Hematopoietic multipotent progenitor cell treated with erythropoietin and hydrocortisone succinate and interleukin-3 and kit ligand, for 15 days (in vitro differentiated cells): ENCODE measurements at regions not wholly inside any gene's neighbourhood (a gene's known extent, or its start where the extent isn't known, plus 50 kb on each side); places are given as distances from the start of the nearest gene placed in this dataset.

Experiments used
- DNase-seq: peaks from one replicate; pipeline ENCODE4 v3.0.0-alpha.2; 2015; ENCODE audit warnings: low spot score

DNA sequence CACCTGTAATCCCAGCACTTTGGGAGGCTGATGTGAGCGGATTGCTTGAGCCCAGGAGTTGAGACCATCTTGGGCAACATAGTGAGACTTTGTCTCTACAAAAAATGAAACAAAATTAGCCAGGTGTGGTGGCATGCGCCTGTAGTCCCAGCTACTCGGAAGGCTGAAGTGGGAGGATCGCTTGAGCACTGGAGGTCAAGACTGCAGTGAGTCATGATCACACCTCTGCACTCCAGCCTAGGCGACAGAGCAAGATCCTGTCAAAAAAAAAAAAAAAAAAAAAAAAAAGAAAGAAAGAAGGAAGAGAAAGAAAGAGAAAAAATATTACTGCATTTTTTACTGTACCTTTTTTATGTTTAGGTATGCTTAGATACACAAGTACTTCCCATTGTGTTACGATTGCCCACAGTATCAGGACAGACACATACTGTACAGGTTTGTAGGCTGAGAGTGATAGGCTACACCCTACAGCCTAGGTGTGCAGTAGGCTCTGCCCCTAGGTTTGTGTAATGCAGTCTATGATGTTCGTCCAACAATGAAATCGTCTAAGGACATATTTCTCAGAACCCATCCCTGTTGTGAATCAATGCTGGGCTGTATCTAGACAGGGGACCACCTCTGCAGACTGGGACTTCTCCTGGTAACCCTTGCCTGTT is 160.4 kb upstream of the PWP1 start:
- DNase-seq = no peak

GRCh38 chr12:107525719-107526554 is 159.7 kb upstream of the PWP1 start:
- no peak for DNase-seq

GRCh38 chr12:107526555-107527180 is 158.9 kb upstream of the PWP1 start:
- no peak for DNase-seq

DNA sequence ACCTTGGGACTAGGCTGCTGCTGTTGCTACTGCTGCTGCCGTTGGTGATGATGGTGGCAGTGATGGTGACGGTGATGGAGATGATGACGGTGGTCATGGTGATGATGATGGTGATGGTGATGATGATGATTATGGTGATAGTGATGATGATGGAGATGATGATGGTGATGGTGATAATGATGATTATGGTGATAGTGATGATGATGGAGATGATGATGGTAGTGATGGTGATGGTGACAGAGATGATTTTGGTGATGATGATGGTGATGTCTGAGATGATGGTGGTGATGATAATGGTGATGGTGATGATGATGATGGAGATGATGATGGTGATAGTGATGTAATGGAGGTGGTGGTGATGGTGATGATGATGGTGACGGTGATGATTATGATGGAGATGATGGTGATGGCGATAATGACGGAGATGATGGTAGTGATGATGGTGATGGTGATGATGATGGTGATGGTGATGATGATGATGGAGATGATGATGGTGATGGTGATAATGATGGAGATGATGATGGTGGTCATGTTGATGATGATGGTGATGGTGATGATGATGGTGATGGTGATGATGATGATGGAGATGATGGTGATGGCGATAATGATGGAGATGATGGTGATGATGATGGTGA is 156.8 kb upstream of the PWP1 start:
- DNase-seq = no peak

- no peak for DNase-seq
Measured at GRCh38 chr12:107529991-107530390, 155.6 kb upstream of the PWP1 start.

DNA sequence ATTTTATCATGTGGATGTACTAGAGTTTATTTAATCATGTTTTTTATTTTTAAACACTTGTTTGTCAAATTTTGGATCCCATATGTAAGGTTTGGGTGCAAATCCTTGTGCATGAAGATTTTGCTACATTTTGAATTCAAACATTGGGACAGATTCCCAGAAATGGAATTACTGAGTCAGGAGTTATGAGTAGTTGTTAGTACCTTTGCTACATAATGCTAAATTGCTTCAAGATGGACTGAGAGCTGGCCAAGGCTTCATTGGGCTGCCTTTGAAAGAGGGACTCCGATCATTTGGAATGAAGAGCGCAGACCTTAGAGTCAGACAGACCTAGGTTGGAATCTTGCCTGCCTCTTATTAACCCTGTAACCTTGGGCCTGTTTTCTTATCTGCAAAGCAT is 154.9 kb upstream of the PWP1 start:
- no peak for DNase-seq

DNA sequence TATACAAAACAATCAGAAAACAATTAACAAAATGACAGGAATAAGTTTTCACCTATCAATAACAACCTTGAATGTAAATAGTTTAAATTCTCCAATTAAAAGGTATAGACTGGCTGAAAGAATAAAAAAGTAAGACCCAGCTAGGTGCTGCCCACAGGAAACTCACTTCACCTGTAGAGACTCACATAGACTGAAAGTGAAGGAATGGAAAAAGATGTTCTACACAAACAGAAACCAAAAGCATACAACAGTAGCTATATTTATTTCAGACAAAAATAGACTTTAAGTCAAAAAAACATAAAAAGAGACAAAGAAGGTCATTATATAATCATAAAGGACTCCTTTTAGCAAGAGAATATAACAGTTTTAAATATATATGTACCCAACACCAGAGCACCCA is 152.4 kb upstream of the PWP1 start:
- DNase-seq = no peak

DNA sequence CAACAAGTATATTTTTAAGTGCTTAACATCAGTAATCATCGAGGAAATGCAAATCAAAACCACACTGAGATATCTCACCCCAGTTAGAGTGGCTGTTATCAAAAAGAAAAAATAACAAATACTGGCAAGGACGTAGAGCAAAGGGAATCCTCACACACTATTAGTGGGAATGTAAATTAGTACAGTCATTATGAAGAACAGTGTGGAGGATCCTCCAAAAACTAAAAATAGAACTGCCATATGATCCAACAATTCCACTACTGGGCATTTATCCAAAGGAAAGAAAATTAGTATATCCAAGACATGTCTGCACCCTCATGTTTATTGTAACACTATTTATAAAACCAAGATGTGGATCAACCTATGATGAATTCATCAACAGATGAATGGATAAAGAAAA is 149.0 kb upstream of the PWP1 start:
- no peak for DNase-seq

DNA sequence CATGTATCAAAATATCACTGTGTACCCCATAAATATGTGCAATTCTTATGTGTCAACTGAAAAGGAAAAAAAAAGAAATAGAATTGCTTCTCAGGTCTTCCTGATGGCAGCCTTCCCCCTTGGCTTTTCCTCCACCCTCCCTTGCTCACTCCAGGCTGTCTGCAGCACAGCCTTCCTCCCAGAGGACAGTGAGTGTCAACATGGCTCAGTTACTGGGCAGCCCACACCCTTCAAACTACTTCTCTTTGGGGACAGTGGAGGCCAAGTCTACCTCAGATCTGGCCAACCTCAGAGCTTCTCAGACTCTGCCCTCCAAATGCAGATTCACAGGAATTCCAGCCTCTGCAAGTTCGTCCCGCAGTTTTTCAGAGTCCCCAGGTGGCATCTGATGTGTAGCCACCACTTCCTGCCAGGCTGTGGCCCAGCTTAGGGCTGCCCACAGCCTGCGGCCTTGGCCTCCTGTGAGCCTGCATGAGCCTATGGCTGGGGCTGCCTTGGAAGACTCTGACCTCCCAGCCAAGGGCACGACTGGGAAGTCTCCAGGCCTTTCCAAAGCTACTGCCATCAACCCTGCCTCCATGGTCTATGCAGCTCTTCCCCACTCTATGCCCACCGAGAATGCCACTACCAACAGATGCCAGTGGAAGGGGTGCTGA is 148.0 kb upstream of the PWP1 start:
- DNase-seq = no peak

- no peak for DNase-seq
Measured at GRCh38 chr12:107539196-107539939, 146.2 kb upstream of the PWP1 start.

DNA sequence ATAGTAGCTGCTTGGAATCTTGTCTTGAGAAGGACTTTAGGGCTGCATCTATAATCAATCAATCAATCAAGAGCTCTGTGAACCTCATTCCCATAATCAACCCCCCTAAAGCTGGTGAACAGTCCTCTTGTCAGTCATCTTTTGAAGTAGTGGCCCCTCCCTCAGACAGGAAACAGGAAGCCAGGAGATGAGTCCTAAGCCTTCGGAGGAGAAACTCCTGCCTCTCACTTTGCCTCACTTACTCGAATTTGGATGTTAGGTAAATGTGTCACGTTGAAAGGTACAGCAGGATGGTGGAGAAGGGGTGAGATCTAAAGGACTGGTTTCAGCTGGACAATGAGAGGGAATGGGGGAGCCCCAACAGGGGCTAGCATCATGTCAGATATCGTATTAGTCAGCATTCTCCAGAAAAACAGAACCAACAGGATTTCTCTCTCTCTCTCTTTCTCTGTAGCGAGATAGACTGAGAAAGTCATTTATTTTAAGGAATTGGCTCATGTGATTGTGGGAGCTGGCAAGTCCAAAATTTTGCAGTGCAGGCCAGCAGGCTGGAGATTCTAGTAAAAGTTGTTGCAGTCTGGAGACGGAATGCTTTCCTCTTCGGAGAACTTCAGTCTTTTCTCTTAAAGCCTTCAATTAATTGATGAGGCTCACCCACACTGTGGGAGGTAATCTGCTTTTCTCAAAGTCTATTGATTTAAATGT is 144.4 kb upstream of the PWP1 start:
- no peak for DNase-seq

GRCh38 chr12:107543416-107543815 is 142.2 kb upstream of the PWP1 start:
- no peak for DNase-seq

GRCh38 chr12:107543841-107544240 is 141.8 kb upstream of the PWP1 start:
- DNase-seq = no peak

- no peak for DNase-seq
Measured at GRCh38 chr12:107544937-107545336, 140.7 kb upstream of the PWP1 start.

DNA sequence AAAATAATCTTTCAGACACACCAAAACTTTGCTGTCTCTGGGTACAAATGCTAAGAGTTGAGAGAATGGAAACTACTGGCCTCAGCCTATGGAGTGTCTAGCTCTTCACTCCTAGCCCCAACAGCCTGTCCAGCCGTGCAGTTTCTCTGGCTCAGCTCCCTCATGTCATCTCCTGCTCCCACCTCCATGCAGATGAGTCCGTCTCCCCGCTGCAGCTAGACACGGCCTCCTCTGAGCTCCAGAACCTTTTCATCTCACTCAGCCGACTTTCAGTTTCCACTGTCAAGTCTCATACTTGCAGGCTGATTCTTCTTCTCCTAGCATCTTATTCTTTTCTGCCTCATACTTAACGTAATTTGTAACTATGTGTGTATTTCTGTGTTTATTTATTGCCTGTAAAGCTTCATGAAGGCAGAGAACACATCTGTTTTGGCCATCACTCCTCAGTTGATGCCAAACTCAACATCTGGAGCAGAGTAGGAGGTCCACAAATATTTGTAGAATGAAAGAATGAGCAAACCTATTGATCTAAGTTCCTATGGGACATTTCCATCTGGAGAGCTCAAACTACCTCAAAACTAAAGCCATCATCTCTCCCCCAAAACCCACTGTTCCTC is 139.8 kb upstream of the PWP1 start:
- no peak for DNase-seq

DNA sequence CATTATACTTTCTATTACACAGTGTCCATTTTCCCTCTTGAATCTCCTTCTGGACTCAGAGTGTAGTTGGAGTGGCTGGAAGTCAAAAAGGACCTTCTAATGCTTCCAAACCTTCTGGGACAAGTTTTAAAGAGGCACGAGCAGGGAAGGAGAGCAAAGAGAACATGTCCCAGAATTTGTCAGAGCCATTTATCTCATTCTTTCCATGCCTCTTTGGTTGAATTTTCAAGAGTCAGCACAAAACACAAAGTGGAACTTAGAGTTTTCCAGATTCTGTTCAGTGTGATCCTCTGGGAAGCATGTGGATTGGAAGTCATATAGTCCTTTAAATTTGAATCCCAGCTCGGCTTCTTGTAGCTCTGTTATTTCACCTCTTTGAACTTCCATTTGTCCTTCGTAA is 138.2 kb upstream of the PWP1 start:
- no peak for DNase-seq

- no peak for DNase-seq
Measured at GRCh38 chr12:107549651-107550480, 135.7 kb upstream of the PWP1 start.

- no peak for DNase-seq
Measured at GRCh38 chr12:107551434-107551833, 134.2 kb upstream of the PWP1 start.

DNA sequence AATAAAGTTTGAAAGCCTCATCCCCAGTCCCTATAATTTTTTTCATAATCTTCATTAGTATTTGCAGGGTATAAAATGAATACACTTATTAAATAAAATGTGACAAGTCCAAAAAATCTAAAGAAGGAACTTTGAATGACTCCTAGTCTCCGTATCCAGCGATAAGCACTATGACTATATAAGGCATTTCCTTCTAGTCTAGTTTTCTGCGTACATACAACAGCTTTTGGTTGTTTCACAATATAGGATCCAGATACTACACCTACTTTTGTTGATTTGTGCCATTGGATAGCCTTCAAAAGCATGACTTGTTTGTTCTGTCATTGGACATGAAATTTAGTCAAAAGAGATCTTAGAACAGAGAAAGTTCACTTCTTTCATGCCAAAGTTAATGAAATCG is 133.3 kb upstream of the PWP1 start:
- no peak for DNase-seq
